Inflammatory macrophage treated with lipopolysaccharide for 4 hours (primary cell): ENCODE measurements at regions not wholly inside any gene's neighbourhood (a gene's known extent, or its start where the extent isn't known, plus 50 kb on each side); places are given as distances from the start of the nearest gene placed in this dataset.
A peak's percentile ranks its signal among the peaks of the same experiment; 100 is the strongest.

Experiments
- DNase-seq: peaks from one replicate; pipeline ENCODE4 v3.0.0-alpha.2; 2020

GRCh38 chr14:65794674-65795279, 382.2 kb downstream of the FUT8 start:
- DNase-seq = no peak

GRCh38 chr14:65798216-65798615, 385.7 kb downstream of the FUT8 start:
- no peak for DNase-seq

GRCh38 chr14:65800694-65801093, 388.2 kb downstream of the FUT8 start:
- no peak for DNase-seq

- DNase-seq = no peak
These were observed 389.7 kb downstream of the FUT8 start for GRCh38 chr14:65802196-65802595.

- no peak for DNase-seq
These were observed 391.4 kb downstream of the FUT8 start for GRCh38 chr14:65803885-65804284.

GRCh38 chr14:65804439-65805112, 392.0 kb downstream of the FUT8 start:
- no peak for DNase-seq

- DNase-seq = no peak
These were observed 392.6 kb downstream of the FUT8 start for GRCh38 chr14:65805113-65805473.

GRCh38 chr14:65808390-65808789, 395.9 kb downstream of the FUT8 start:
- no peak for DNase-seq

- DNase-seq = no peak
These were observed 397.8 kb downstream of the FUT8 start for GRCh38 chr14:65810322-65810721.

GRCh38 chr14:65813760-65814384, 401.3 kb downstream of the FUT8 start:
- DNase-seq = no peak

GRCh38 chr14:65815127-65815526, 402.6 kb downstream of the FUT8 start:
- DNase-seq = no peak

GRCh38 chr14:65817011-65817410, 404.5 kb downstream of the FUT8 start:
- no peak for DNase-seq

GRCh38 chr14:65819569-65819968, 407.0 kb downstream of the FUT8 start:
- DNase-seq = no peak

- DNase-seq = no peak
These were observed 408.8 kb downstream of the FUT8 start for GRCh38 chr14:65821224-65821753.

GRCh38 chr14:65824285-65824977, 411.9 kb downstream of the FUT8 start:
- DNase-seq = peak; percentile 61

GRCh38 chr14:65824978-65825299, 412.4 kb downstream of the FUT8 start:
- no peak for DNase-seq

GRCh38 chr14:65826946-65827345, 414.4 kb downstream of the FUT8 start:
- DNase-seq = no peak

- DNase-seq = no peak
These were observed 415.0 kb downstream of the FUT8 start for GRCh38 chr14:65827520-65827919.

GRCh38 chr14:65828396-65828795, 415.9 kb downstream of the FUT8 start:
- DNase-seq = no peak

GRCh38 chr14:65832431-65833266, 420.1 kb downstream of the FUT8 start:
- DNase-seq = peak; percentile 7

- DNase-seq = no peak
These were observed 420.8 kb downstream of the FUT8 start for GRCh38 chr14:65833267-65833880.

GRCh38 chr14:65834051-65834450, 421.5 kb downstream of the FUT8 start:
- no peak for DNase-seq
